ENCODE measurements at regions not wholly inside any gene's neighbourhood (a gene's known extent, or its start where the extent isn't known, plus 50 kb on each side); places are given as distances from the start of the nearest gene placed in this dataset.
A peak's percentile ranks its signal among the peaks of the same experiment; 100 is the strongest.

- Histone ChIP-seq H3K36me3 (replicated peaks in 1 of 2; ENCODE audit: insufficient read depth in 1 of 2, low read depth in 2 of 2) (no peaks in the 10 kb centered on the region), H3K9me3 (no peaks in the 10 kb centered on the region), H3K4me1 (no peaks in the 10 kb centered on the region), H3K27ac (no peak overlapping the region), H3K4me3 (no peak overlapping the region), H3K27me3 (no peaks in the 10 kb centered on the region)
- ATAC-seq (no peak), DNase-seq (no peak)
- intact Hi-C loops (cut with DNase I) = no loop called here
- 85 to 86% methylated on average over 8 to 12 of the region's 12 CpGs for WGBS, 2 donors
- TF ChIP-seq POLR2A (IDR thresholded peaks at IDR 0.05) = no peak
Measured at GRCh38 chr1:43062527-43063095, 103.9 kb upstream of the SLC2A1 start.

GRCh38 chr1:43061757-43062156, 103.1 kb upstream of the SLC2A1 start:
- H3K36me3 ChIP-seq (replicated peaks in 1 of 2; ENCODE audit: insufficient read depth in 1 of 2, low read depth in 2 of 2) = no peaks in the 10 kb centered on the region
- H3K9me3 ChIP-seq = no peaks in the 10 kb centered on the region
- intact Hi-C loops (cut with DNase I) = no loop called here
- no peaks in the 10 kb centered on the region for H3K4me1 ChIP-seq
- DNase-seq (no peak), ATAC-seq (no peak)
- no peaks in the 10 kb centered on the region for H3K27me3 ChIP-seq
- no peak overlapping the region for H3K27ac ChIP-seq
- WGBS, 2 donors = 72 to 86% methylated on average over 3 of the region's 3 CpGs
- H3K4me3 ChIP-seq = no peak overlapping the region
- TF ChIP-seq POLR2A (IDR thresholded peaks at IDR 0.05) = no peak
- TF ChIP-seq CTCF (IDR thresholded peaks at IDR 0.05) = no peak

GRCh38 chr1:43059640-43060574, 101.2 kb upstream of the SLC2A1 start:
- intact Hi-C loops (cut with DNase I) = no loop called here
- H3K4me3 ChIP-seq = no peak overlapping the region
- no peaks in the 10 kb centered on the region for H3K9me3 ChIP-seq
- no peaks in the 10 kb centered on the region for H3K27me3 ChIP-seq
- DNase-seq = no peak
- no peaks in the 10 kb centered on the region for H3K36me3 ChIP-seq (replicated peaks in 1 of 2; ENCODE audit: insufficient read depth in 1 of 2, low read depth in 2 of 2)
- no peak for ATAC-seq
- 56 to 60% methylated on average over 9 of the region's 9 CpGs for WGBS, 2 donors
- no peak overlapping the region for H3K27ac ChIP-seq
- H3K4me1 ChIP-seq = no peaks in the 10 kb centered on the region
- no peak for TF ChIP-seq CTCF (IDR thresholded peaks at IDR 0.05)
- TF ChIP-seq POLR2A (IDR thresholded peaks at IDR 0.05) = no peak

GRCh38 chr1:43058545-43059360, 100.1 kb upstream of the SLC2A1 start:
- ATAC-seq = peak; percentile 18
- no peaks in the 10 kb centered on the region for H3K27me3 ChIP-seq
- no peaks in the 10 kb centered on the region for H3K4me1 ChIP-seq
- WGBS, 2 donors = 34 to 64% methylated on average over 2 to 12 of the region's 12 CpGs
- H3K9me3 ChIP-seq = no peaks in the 10 kb centered on the region
- H3K4me3 ChIP-seq = no peak overlapping the region
- peak in 1 of 4 donors; percentile 19 for DNase-seq
- no peaks in the 10 kb centered on the region for H3K36me3 ChIP-seq (replicated peaks in 1 of 2; ENCODE audit: insufficient read depth in 1 of 2, low read depth in 2 of 2)
- intact Hi-C loops (cut with DNase I) = no loop called here
- H3K27ac ChIP-seq = no peak overlapping the region
- TF ChIP-seq POLR2A (IDR thresholded peaks at IDR 0.05) (no peak), CTCF (IDR thresholded peaks at IDR 0.05) (no peak)

GRCh38 chr1:43058056-43058455, 99.4 kb upstream of the SLC2A1 start:
- no peaks in the 10 kb centered on the region for H3K4me1 ChIP-seq
- TF ChIP-seq CTCF (IDR thresholded peaks at IDR 0.05) (no peak), POLR2A (IDR thresholded peaks at IDR 0.05) (no peak)
- H3K4me3 ChIP-seq = no peak overlapping the region
- H3K9me3 ChIP-seq = no peaks in the 10 kb centered on the region
- no peak overlapping the region for H3K27ac ChIP-seq
- DNase-seq = no peak
- intact Hi-C loops (cut with DNase I) = no loop called here
- H3K27me3 ChIP-seq = no peaks in the 10 kb centered on the region
- 79 to 84% methylated on average over 11 of the region's 11 CpGs for WGBS, 2 donors
- ATAC-seq = no peak
- no peaks in the 10 kb centered on the region for H3K36me3 ChIP-seq (replicated peaks in 1 of 2; ENCODE audit: insufficient read depth in 1 of 2, low read depth in 2 of 2)

Data from body of pancreas (tissue), 4 donors.